ENCODE measurements at regions not wholly inside any gene's neighbourhood (a gene's known extent, or its start where the extent isn't known, plus 50 kb on each side); places are given as distances from the start of the nearest gene placed in this dataset.

- peaks cover 2% of the 10 kb centered on the region for H3K4me1 ChIP-seq (ENCODE audit: insufficient read depth)
- no peaks in the 10 kb centered on the region for H3K9me3 ChIP-seq
- no peak overlapping the region for H3K27ac ChIP-seq
- H3K27me3 ChIP-seq: no peaks in the 10 kb centered on the region
- DNase-seq: peak in 1 of 5 donors; percentile 63
- WGBS, 3 donors: 53 to 72% (median 55%) methylated on average over 3 of the region's 3 CpGs
- H3K4me3 ChIP-seq: no peak overlapping the region
- intact Hi-C loops (cut with DNase I): no loop called here
- H3K36me3 ChIP-seq: no peaks in the 10 kb centered on the region
- TF ChIP-seq CTCF (IDR thresholded peaks at IDR 0.05) (no peak), POLR2A (IDR thresholded peaks at IDR 0.05) (no peak), EP300 (IDR thresholded peaks at IDR 0.05) (no peak)
These were observed 117.4 kb upstream of the PELI2 start for GRCh38 chr14:56000846-56001245.

GRCh38 chr14:56002342-56002741 is 115.9 kb upstream of the PELI2 start:
- 80 to 82% (median 81%) methylated on average over 7 of the region's 7 CpGs for WGBS, 3 donors
- no peaks in the 10 kb centered on the region for H3K36me3 ChIP-seq
- H3K4me3 ChIP-seq: no peak overlapping the region
- intact Hi-C loops (cut with DNase I): no loop called here
- no peaks in the 10 kb centered on the region for H3K9me3 ChIP-seq
- H3K27me3 ChIP-seq: no peaks in the 10 kb centered on the region
- TF ChIP-seq POLR2A (IDR thresholded peaks at IDR 0.05) (no peak), EP300 (IDR thresholded peaks at IDR 0.05) (no peak), CTCF (IDR thresholded peaks at IDR 0.05) (no peak)
- peaks cover 2% of the 10 kb centered on the region for H3K4me1 ChIP-seq (ENCODE audit: insufficient read depth)
- no peak for DNase-seq
- H3K27ac ChIP-seq: no peak overlapping the region

GRCh38 chr14:56002876-56003625 is 115.2 kb upstream of the PELI2 start:
- WGBS, 3 donors: 84 to 89% (median 89%) methylated on average over 11 of the region's 11 CpGs
- no peak for DNase-seq
- TF ChIP-seq EP300 (IDR thresholded peaks at IDR 0.05) (no peak), POLR2A (IDR thresholded peaks at IDR 0.05) (no peak), CTCF (IDR thresholded peaks at IDR 0.05) (no peak)

GRCh38 chr14:56004323-56004722 is 113.9 kb upstream of the PELI2 start:
- Histone ChIP-seq H3K4me1 (ENCODE audit: insufficient read depth) (peaks cover 2% of the 10 kb centered on the region), H3K9me3 (no peaks in the 10 kb centered on the region), H3K27ac (peak overlapping the region in 1 of 2 donors; percentile 92), H3K4me3 (no peak overlapping the region), H3K27me3 (no peaks in the 10 kb centered on the region), H3K36me3 (no peaks in the 10 kb centered on the region)
- WGBS, 3 donors: 36 to 37% (median 36%) methylated on average over 3 of the region's 3 CpGs
- TF ChIP-seq POLR2A (IDR thresholded peaks at IDR 0.05): no peak
- no peak for TF ChIP-seq EP300 (IDR thresholded peaks at IDR 0.05)
- no peak for TF ChIP-seq CTCF (IDR thresholded peaks at IDR 0.05)
- DNase-seq: no peak
- intact Hi-C loops (cut with DNase I): loop anchor here in 1 of 4 donors (2.0 kb wide), 1 partner anchor 16 kb away; no protein-coding TSS in a partner anchor

More at GRCh38 chr14:56002876-56003625, 115.2 kb upstream of the PELI2 start:
- no peak overlapping the region for H3K4me3 ChIP-seq
- H3K27ac ChIP-seq: no peak overlapping the region
- no peaks in the 10 kb centered on the region for H3K27me3 ChIP-seq
- peaks cover 2% of the 10 kb centered on the region for H3K4me1 ChIP-seq (ENCODE audit: insufficient read depth)
- intact Hi-C loops (cut with DNase I): no loop called here
- H3K36me3 ChIP-seq: no peaks in the 10 kb centered on the region
- H3K9me3 ChIP-seq: no peaks in the 10 kb centered on the region

Data from ovary (tissue), 7 donors.